ENCODE measurements at regions not wholly inside any gene's neighbourhood (a gene's known extent, or its start where the extent isn't known, plus 50 kb on each side); places are given as distances from the start of the nearest gene placed in this dataset.

DNA sequence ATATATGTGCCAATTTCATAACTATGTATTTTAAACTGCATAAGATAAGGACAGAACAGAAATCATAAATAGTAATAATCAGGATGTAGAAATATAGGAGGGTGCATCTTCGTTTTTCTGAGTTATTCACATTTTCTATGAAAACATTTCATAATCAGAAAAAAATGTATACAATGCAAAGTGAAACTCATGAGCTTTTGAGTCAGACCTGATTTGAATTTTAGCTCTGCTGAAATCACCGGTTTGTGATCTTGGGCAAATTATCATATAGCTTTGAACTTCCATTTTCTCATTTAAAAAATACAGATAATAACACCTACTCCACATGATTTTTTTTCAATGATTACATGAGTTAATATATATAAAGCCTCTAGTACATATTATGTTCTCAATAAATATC, 106.9 kb downstream of the KDR start:
- POLR2A ChIA-PET: no interaction called here
- DNase-seq (ENCODE audit: low read depth, low spot score): no peak
- H3K4me3 ChIP-seq (ENCODE audit: low read depth, low read length): no peak overlapping the region
- no peak for TF ChIP-seq CTCF (IDR thresholded peaks at IDR 0.05; ENCODE audit: insufficient read depth, low read length, missing control alignments)
- CTCF ChIA-PET: interaction anchor here (1.6 kb wide), 1 partner anchor 10 kb away, joined by 4 read pairs; no protein-coding TSS in a partner anchor

- H3K4me3 ChIP-seq (ENCODE audit: low read depth, low read length): no peak overlapping the region
- CTCF ChIA-PET: interaction anchor here (1.2 kb wide), 1 partner anchor 9 kb away, joined by 3 read pairs; no protein-coding TSS in a partner anchor
- no peak for DNase-seq (ENCODE audit: low read depth, low spot score)
- POLR2A ChIA-PET: no interaction called here
- TF ChIP-seq CTCF (IDR thresholded peaks at IDR 0.05; ENCODE audit: insufficient read depth, low read length, missing control alignments): no peak
These were observed 108.0 kb downstream of the KDR start for GRCh38 chr4:55017406-55017805.

GRCh38 chr4:55016131-55016530, 109.3 kb downstream of the KDR start:
- no peak for TF ChIP-seq CTCF (IDR thresholded peaks at IDR 0.05; ENCODE audit: insufficient read depth, low read length, missing control alignments)
- ChIA-PET CTCF (interaction anchor here (1.2 kb wide), 1 partner anchor 8 kb away, joined by 3 read pairs; no protein-coding TSS in a partner anchor), POLR2A (no interaction called here)
- no peak overlapping the region for H3K4me3 ChIP-seq (ENCODE audit: low read depth, low read length)
- DNase-seq (ENCODE audit: low read depth, low spot score): no peak

DNA sequence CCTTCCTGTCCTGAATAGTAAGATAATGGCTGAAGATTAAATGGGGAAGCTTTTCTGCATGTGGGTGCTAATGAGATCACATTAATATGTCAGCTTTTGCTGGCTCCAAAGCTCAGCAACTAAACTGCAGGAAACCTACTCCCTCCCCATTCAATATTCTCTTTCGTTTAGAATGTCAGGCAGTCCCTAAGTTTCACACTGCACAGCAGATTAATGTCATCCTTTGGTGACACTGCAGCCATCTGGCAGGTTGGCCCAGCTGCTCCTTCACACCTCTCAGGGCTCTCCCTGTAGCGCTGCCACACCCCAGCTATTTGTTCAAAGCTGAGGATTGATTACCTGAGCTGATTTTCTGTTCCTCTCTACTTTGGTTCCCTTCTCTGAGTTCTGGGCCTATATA, 110.5 kb downstream of the KDR start:
- ChIA-PET POLR2A (no interaction called here), CTCF (no interaction called here)
- no peak for DNase-seq (ENCODE audit: low read depth, low spot score)
- no peak overlapping the region for H3K4me3 ChIP-seq (ENCODE audit: low read depth, low read length)
- TF ChIP-seq CTCF (IDR thresholded peaks at IDR 0.05; ENCODE audit: insufficient read depth, low read length, missing control alignments): no peak

GRCh38 chr4:55013431-55013955, 111.9 kb downstream of the KDR start:
- no peak for DNase-seq (ENCODE audit: low read depth, low spot score)
- H3K4me3 ChIP-seq (ENCODE audit: low read depth, low read length): no peak overlapping the region
- ChIA-PET POLR2A (no interaction called here), CTCF (no interaction called here)
- TF ChIP-seq CTCF (IDR thresholded peaks at IDR 0.05; ENCODE audit: insufficient read depth, low read length, missing control alignments): no peak

DNA sequence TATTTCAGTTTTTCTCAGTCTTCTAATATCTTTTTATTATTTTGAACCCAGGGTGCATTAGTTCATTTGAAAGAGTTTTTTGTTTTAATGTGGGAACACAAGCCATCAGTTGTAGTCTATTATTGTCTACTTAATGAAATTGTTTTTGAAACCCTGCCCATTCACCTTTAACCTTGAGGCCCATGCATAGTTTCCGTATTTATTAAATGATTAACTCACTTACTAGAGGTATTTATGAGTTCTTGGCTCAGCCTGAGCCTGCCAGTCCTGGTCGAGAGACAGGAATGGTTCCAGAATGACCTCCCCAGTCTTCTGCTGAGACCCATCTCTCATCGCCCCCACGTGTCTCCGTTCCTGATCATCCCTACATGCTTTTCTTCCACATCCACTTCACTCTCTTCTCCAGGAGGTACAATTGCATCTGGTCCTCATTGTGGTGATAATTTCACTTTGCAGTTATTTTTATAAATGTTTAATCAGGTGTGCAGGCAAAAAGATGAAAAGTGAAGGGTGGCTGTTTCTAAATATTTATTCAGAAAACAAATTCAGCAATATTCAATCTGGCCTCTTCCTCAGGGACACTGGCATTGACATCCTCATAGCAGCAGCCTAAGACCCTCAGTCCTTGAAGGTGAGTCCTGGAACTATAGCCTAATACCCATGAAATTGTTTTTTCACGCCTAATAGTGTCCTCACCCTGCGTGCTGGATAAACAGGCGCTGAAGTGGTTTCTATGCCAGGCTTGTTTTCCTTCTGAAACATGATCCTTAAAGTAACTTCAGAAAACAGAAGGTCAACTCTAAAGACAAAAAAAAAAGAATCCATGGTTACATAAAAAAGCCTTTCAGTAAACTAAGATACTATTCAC, 112.8 kb downstream of the KDR start:
- CTCF ChIA-PET: no interaction called here
- no peak for TF ChIP-seq CTCF (IDR thresholded peaks at IDR 0.05; ENCODE audit: insufficient read depth, low read length, missing control alignments)
- H3K4me3 ChIP-seq (ENCODE audit: low read depth, low read length): no peak overlapping the region
- DNase-seq (ENCODE audit: low read depth, low spot score): no peak
- POLR2A ChIA-PET: no interaction called here
